ENCODE measurements at regions not wholly inside any gene's neighbourhood (a gene's known extent, or its start where the extent isn't known, plus 50 kb on each side); places are given as distances from the start of the nearest gene placed in this dataset.

DNA sequence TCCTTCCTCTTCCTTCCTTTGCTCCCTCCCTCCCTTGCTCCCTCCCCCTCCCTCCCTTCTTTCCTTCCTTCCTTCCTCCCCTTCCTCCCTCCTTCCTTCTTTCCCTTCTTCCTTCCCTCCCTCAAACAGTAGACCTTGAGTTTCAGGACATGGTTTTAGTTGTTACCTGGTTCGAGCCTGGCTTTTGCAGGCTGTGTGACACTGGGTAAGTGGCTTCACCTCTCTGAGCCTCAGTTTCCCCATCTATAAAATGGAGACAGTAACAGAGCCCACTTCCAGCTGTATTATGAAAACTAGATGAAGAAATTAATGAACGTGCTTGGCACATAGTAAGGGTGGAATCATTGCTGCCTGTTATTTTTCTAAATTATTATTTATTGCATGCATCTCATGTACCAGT is 171.0 kb upstream of the LHX5 start:
- TF ChIP-seq, protein P1, sequence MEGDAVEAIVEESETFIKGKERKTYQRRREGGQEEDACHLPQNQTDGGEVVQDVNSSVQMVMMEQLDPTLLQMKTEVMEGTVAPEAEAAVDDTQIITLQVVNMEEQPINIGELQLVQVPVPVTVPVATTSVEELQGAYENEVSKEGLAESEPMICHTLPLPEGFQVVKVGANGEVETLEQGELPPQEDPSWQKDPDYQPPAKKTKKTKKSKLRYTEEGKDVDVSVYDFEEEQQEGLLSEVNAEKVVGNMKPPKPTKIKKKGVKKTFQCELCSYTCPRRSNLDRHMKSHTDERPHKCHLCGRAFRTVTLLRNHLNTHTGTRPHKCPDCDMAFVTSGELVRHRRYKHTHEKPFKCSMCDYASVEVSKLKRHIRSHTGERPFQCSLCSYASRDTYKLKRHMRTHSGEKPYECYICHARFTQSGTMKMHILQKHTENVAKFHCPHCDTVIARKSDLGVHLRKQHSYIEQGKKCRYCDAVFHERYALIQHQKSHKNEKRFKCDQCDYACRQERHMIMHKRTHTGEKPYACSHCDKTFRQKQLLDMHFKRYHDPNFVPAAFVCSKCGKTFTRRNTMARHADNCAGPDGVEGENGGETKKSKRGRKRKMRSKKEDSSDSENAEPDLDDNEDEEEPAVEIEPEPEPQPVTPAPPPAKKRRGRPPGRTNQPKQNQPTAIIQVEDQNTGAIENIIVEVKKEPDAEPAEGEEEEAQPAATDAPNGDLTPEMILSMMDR (IDR thresholded peaks at IDR 0.05), result no peak
- intact Hi-C loops (cut with micrococcal nuclease), result no loop called here
- H3K27me3 Mint-ChIP-seq (ENCODE audit: low read depth in 3 of 3), result peaks cover 29 to 55% (median 29%) of the 10 kb centered on the region in 3 donors

GRCh38 chr12:113642216-113642615 is 170.5 kb upstream of the LHX5 start:
- H3K9ac ChIP-seq (ENCODE audit: insufficient read depth, low read length, poor library complexity, severe bottlenecking), result no peak overlapping the region
- H3K4me1 Mint-ChIP-seq, result no peaks in the 10 kb centered on the region
- H2AFZ ChIP-seq (ENCODE audit: insufficient read depth, low read depth, low read length, poor library complexity, severe bottlenecking), result no peak overlapping the region
- no peak overlapping the region for H3K27ac Mint-ChIP-seq
- no peaks in the 10 kb centered on the region for H3K36me3 Mint-ChIP-seq
- 82% methylated on average over 2 of the region's 3 CpGs for WGBS (ENCODE audit: insufficient coverage)
- no peak overlapping the region for H3K4me2 ChIP-seq (replicated peaks; ENCODE audit: extremely low read depth, low read length, poor library complexity, severe bottlenecking)
- no peak overlapping the region for H3K4me3 ChIP-seq (replicated peaks in 1 of 3; ENCODE audit: low read depth in 2 of 3, low read length in 3 of 3)
- no peaks in the 10 kb centered on the region for H3K9me3 ChIP-seq (replicated peaks in 1 of 2; ENCODE audit: control insufficient read depth in 1 of 2, insufficient read depth in 1 of 2, low read length in 2 of 2)
- H3K9me3 Mint-ChIP-seq, result peaks cover 0 to 4% (median 0%) of the 10 kb centered on the region in 7 donors
- H4K20me1 ChIP-seq (ENCODE audit: insufficient read depth, low read length), result no peaks in the 10 kb centered on the region
- intact Hi-C loops (cut with micrococcal nuclease), result no loop called here
- H3K27me3 Mint-ChIP-seq (ENCODE audit: low read depth in 3 of 3), result peaks cover 28 to 58% (median 33%) of the 10 kb centered on the region in 3 donors
- no peaks in the 10 kb centered on the region for H3K79me2 ChIP-seq (ENCODE audit: insufficient read depth, low read length)
- H3K27me3 ChIP-seq (ENCODE audit: control insufficient read depth in 2 of 2, insufficient read depth in 2 of 2, low read length in 2 of 2), result peaks cover 2 to 21% of the 10 kb centered on the region in 2 donors
- DNase-seq, result no peak
- no peaks in the 10 kb centered on the region for H3K4me1 ChIP-seq (ENCODE audit: control insufficient read depth in 1 of 2, insufficient read depth in 2 of 2, low read length in 2 of 2)
- TF ChIP-seq, protein P1 (IDR thresholded peaks at IDR 0.05), result no peak
- no peak overlapping the region for H3K27ac ChIP-seq (ENCODE audit: low read depth in 1 of 2, low read length in 2 of 2)
- no peaks in the 10 kb centered on the region for H3K36me3 ChIP-seq (replicated peaks in 1 of 2; ENCODE audit: control insufficient read depth in 1 of 2, insufficient read depth in 2 of 2, low read length in 2 of 2)
- H3K4me3 Mint-ChIP-seq, result no peak overlapping the region

More for the DNA sequence above, 171.0 kb upstream of the LHX5 start:
- H3K9me3 ChIP-seq (replicated peaks in 1 of 2; ENCODE audit: control insufficient read depth in 1 of 2, insufficient read depth in 1 of 2, low read length in 2 of 2), result no peaks in the 10 kb centered on the region
- no peak overlapping the region for H3K27ac ChIP-seq (ENCODE audit: low read depth in 1 of 2, low read length in 2 of 2)
- DNase-seq, result no peak
- Mint-ChIP-seq H3K9me3 (peaks cover 0 to 4% (median 0%) of the 10 kb centered on the region in 7 donors), H3K4me1 (no peaks in the 10 kb centered on the region), H3K36me3 (no peaks in the 10 kb centered on the region), H3K4me3 (no peak overlapping the region), H3K27ac (no peak overlapping the region)
- H3K27me3 ChIP-seq (ENCODE audit: control insufficient read depth in 2 of 2, insufficient read depth in 2 of 2, low read length in 2 of 2), result peaks cover 0 to 16% of the 10 kb centered on the region in 2 donors
- H3K4me3 ChIP-seq (replicated peaks in 1 of 3; ENCODE audit: low read depth in 2 of 3, low read length in 3 of 3), result no peak overlapping the region
- H4K20me1 ChIP-seq (ENCODE audit: insufficient read depth, low read length), result no peaks in the 10 kb centered on the region
- WGBS (ENCODE audit: insufficient coverage), result no CpG with 5 or more reads among the region's 2 CpGs
- no peaks in the 10 kb centered on the region for H3K36me3 ChIP-seq (replicated peaks in 1 of 2; ENCODE audit: control insufficient read depth in 1 of 2, insufficient read depth in 2 of 2, low read length in 2 of 2)
- no peak overlapping the region for H3K4me2 ChIP-seq (replicated peaks; ENCODE audit: extremely low read depth, low read length, poor library complexity, severe bottlenecking)
- H3K4me1 ChIP-seq (ENCODE audit: control insufficient read depth in 1 of 2, insufficient read depth in 2 of 2, low read length in 2 of 2), result no peaks in the 10 kb centered on the region
- H2AFZ ChIP-seq (ENCODE audit: insufficient read depth, low read depth, low read length, poor library complexity, severe bottlenecking), result no peak overlapping the region
- no peaks in the 10 kb centered on the region for H3K79me2 ChIP-seq (ENCODE audit: insufficient read depth, low read length)
- H3K9ac ChIP-seq (ENCODE audit: insufficient read depth, low read length, poor library complexity, severe bottlenecking), result no peak overlapping the region

Data from CD14-positive monocyte (primary cell).